ENCODE measurements at regions not wholly inside any gene's neighbourhood (a gene's known extent, or its start where the extent isn't known, plus 50 kb on each side); places are given as distances from the start of the nearest gene placed in this dataset.

DNA sequence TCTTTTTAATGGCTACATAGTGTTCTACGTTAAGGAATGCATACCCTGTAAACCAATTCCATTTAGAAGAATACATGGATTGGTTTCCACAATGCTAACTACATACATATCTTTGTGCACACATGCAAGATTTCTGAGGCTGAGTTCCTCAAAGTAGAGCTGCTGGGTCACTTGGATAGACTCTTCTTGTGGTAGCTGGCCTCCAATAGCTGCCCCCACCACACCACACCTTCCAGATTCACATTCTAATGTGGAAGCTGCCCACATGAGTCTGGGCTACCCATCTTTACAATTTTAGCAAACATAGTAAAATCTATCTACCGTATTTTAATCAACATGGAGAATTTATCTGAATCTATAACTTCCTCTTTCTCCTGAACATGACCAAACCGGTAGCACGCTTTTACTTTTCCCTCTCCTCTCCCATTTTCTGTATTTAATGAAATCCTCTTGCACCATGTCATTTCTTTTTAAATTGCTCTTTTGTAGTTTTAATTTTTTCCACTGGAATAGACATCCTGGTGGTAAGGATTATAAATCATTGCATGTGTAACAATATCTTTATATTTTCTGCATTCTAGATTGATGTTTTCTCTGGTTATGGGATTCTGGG lies 74.7 kb upstream of the CITED2 start:
- TF ChIP-seq EZH2 (IDR thresholded peaks at IDR 0.05; ENCODE audit: insufficient read depth, poor library complexity, severe bottlenecking) (no peak), EZH2phosphoT487 (IDR thresholded peaks at IDR 0.05; ENCODE audit: insufficient read depth, low read depth) (no peak)

Measured in GM23248 (cell line).